MM.1S (cell line): ENCODE measurements at regions not wholly inside any gene's neighbourhood (a gene's known extent, or its start where the extent isn't known, plus 50 kb on each side); places are given as distances from the start of the nearest gene placed in this dataset.
"Not testable (repeated sequence)": the region's sequence is repeated elsewhere in the genome, so short reads cannot be mapped to it uniquely, and the experiment has no call there.

Experiments used
- EZH2 ChIP-seq: fragments of 300-600 bp; sonication (generic); optimal IDR thresholded peaks from 2 replicates; pipeline ENCODE3; 2017; ENCODE audit warnings: low read depth, mild to moderate bottlenecking, antibody characterized with exemption, low read length, mixed read lengths
- EZH2phosphoT487 ChIP-seq: fragments of 300-600 bp; sonication (generic); IDR thresholded peaks from 2 replicates; pipeline ENCODE4 v1.6.1; 2018; ENCODE audit warnings: antibody characterized with exemption, low read length
- TF ChIP-seq, protein P1 (sequence below): fragments of 300-600 bp; sonication (generic); IDR thresholded peaks from 2 replicates; pipeline ENCODE4 v1.5.1; 2016; ENCODE audit warnings: antibody characterized with exemption, low read length, mixed read lengths

DNA sequence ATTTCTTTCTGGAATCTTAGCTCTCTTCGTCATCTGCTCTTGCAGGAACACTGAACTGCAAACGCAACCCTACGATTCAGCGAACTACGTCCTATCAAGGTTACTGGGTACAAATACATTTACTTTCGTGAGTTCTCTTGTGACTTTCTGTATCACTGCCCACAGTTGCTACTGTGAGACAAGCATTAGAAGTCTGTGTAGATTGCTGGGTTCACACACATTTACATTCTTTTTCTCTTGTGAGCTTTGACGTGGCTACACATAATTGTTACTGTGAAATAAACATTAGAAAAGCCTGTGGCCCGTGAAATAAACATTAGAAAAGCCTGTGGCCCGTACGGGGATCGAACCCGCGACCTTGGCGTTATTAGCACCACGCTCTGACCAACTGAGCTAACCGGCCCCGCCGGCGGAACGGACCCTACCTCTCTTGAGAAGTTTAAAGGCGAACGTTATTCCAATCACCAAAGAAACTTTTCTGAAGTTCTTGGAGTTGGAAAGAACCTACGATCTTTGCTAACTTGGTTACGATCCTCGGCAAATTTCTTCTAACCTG, 61.2 kb upstream of the ZNF322 start:
- TF ChIP-seq, protein P1, sequence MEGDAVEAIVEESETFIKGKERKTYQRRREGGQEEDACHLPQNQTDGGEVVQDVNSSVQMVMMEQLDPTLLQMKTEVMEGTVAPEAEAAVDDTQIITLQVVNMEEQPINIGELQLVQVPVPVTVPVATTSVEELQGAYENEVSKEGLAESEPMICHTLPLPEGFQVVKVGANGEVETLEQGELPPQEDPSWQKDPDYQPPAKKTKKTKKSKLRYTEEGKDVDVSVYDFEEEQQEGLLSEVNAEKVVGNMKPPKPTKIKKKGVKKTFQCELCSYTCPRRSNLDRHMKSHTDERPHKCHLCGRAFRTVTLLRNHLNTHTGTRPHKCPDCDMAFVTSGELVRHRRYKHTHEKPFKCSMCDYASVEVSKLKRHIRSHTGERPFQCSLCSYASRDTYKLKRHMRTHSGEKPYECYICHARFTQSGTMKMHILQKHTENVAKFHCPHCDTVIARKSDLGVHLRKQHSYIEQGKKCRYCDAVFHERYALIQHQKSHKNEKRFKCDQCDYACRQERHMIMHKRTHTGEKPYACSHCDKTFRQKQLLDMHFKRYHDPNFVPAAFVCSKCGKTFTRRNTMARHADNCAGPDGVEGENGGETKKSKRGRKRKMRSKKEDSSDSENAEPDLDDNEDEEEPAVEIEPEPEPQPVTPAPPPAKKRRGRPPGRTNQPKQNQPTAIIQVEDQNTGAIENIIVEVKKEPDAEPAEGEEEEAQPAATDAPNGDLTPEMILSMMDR = not testable (repeated sequence)
- TF ChIP-seq EZH2phosphoT487, EZH2: not testable (repeated sequence)
